Spleen (tissue), 11 donors: ENCODE measurements at regions not wholly inside any gene's neighbourhood (a gene's known extent, or its start where the extent isn't known, plus 50 kb on each side); places are given as distances from the start of the nearest gene placed in this dataset.
"Not testable (repeated sequence)": the region's sequence is repeated elsewhere in the genome, so short reads cannot be mapped to it uniquely, and the experiment has no call there.

Experiments used
- DNase-seq: peaks from one replicate; pipeline ENCODE4 v3.0.0-alpha.2; 2020
- H3K27ac ChIP-seq, 8 donors: fragments of 200-600 bp; sonication (generic) in 7 of 8; 1 replicate in 4 of 8; 2 replicates in 4 of 8; pipeline versions ENCODE4 v1.5.0 to v1.8.0; 2016 to 2021; ENCODE audit warnings: inconsistent platforms in 4 of 8, mild to moderate bottlenecking in 4 of 8, moderate library complexity in 1 of 8
- H3K27me3 ChIP-seq, 7 donors: fragments of 200-600 bp; sonication (generic) in 6 of 7; replicated peaks in 1 of 7; 1 replicate in 4 of 7; 2 replicates in 3 of 7; pipeline versions ENCODE4 v1.5.0 to v1.8.0; 2016 to 2021; ENCODE audit warnings: inconsistent platforms in 3 of 7, mild to moderate bottlenecking in 1 of 7
- H3K36me3 ChIP-seq, 6 donors: fragments of 200-600 bp; sonication (generic) in 5 of 6; 1 replicate in 4 of 6; 2 replicates in 2 of 6; pipeline versions ENCODE4 v1.5.0 to v1.8.0; 2016 to 2021; ENCODE audit warnings: inconsistent platforms in 2 of 6
- H3K4me1 ChIP-seq, 6 donors: fragments of 200-600 bp; sonication (generic) in 5 of 6; 1 replicate in 3 of 6; 2 replicates in 3 of 6; pipeline versions ENCODE4 v1.5.0 to v1.8.0; 2016 to 2021; ENCODE audit warnings: inconsistent platforms in 3 of 6
- H3K4me3 ChIP-seq, 8 donors: fragments of 200-600 bp; sonication (generic) in 7 of 8; 1 replicate in 4 of 8; 2 replicates in 4 of 8; pipeline versions ENCODE4 v1.5.0 to v1.8.0; 2016 to 2021; ENCODE audit warnings: inconsistent platforms in 4 of 8, mild to moderate bottlenecking in 4 of 8, moderate library complexity in 2 of 8
- H3K9me3 ChIP-seq, 8 donors: fragments of 200-600 bp; sonication (generic) in 7 of 8; 1 replicate in 4 of 8; 2 replicates in 4 of 8; pipeline versions ENCODE4 v1.5.0 to v1.8.0; 2016 to 2021; ENCODE audit warnings: inconsistent platforms in 4 of 8
- CTCF ChIP-seq, 11 experiments: fragments of 200-600 bp in 7 of 11; fragments of 450-650 bp in 4 of 11; sonication (generic) in 4 of 11; IDR thresholded peaks in 8 of 11; conservative IDR thresholded peaks in 3 of 11; 1 replicate in 7 of 11; 2 replicates in 4 of 11; pipeline versions ENCODE4 v1.4.0 to v1.8.0; 2016 to 2021; ENCODE audit warnings: antibody characterized with exemption in 11 of 11, inconsistent platforms in 4 of 11, mild to moderate bottlenecking in 1 of 11
- POLR2A ChIP-seq, 3 donors: fragments of 450-650 bp; IDR thresholded peaks; one replicate each; pipeline ENCODE4 v1.5.1; 2017; ENCODE audit warnings: antibody characterized with exemption in 3 of 3, mild to moderate bottlenecking in 1 of 3
- POLR2AphosphoS5 ChIP-seq, 3 donors: sonication (generic); formaldehyde crosslinking; IDR thresholded peaks; one replicate each; pipeline ENCODE4 v1.5.1; 2017; ENCODE audit warnings: antibody characterized with exemption in 3 of 3
- WGBS, 5 donors: extraction: QIAGEN DNeasy Blood & Tissue Kit in 3 of 5; methylation state at CpG; one replicate each; pipeline versions ENCODE4 v1.1.5 to v1.1.7; 2013 to 2018; 5-methylcytosine and 5-hydroxymethylcytosine counted together
- intact Hi-C: fragments of 100-400 bp; cut with DNase I; formaldehyde crosslinking; loops from one replicate; pipeline ENCODE4 v1.15.0; 2023; ENCODE audit warnings: low total_unique reads
- donor health status: healthy with polysubstance abuse.
- donor health status: DM: no; HTN: no; CAD: no; lungs with moderate emphysema.
- donor health status: DM: no; HTN: no; CAD: no.
- donor health status: Bipolar disorder and iron deficiency.
- donor health status: healthy.
- donor health status: DM: no; HTN: no; CAD: no.
- donor health status: DM: yes; HTN: yes; CAD: no.

GRCh38 chr10:8312079-8312478 lies 257.6 kb downstream of the GATA3 start:
- H3K36me3 ChIP-seq = no peaks in the 10 kb centered on the region
- H3K27me3 ChIP-seq = peaks cover 0 to 3% (median 0%) of the 10 kb centered on the region in 7 donors
- H3K27ac ChIP-seq = no peak overlapping the region
- 63 to 80% (median 73%) methylated on average over 3 of the region's 3 CpGs for WGBS, 5 donors
- H3K4me3 ChIP-seq = no peak overlapping the region
- TF ChIP-seq POLR2A (IDR thresholded peaks at IDR 0.05) = no peak
- TF ChIP-seq CTCF (IDR thresholded peaks at IDR 0.05 in 8 of 11, conservative IDR thresholded peaks at IDR 0.05 in 3 of 11) = no peak
- no peak for TF ChIP-seq POLR2AphosphoS5 (IDR thresholded peaks at IDR 0.05)
- no peaks in the 10 kb centered on the region for H3K4me1 ChIP-seq
- DNase-seq = no peak
- H3K9me3 ChIP-seq = no peaks in the 10 kb centered on the region
- intact Hi-C loops = no loop called here

- H3K9me3 ChIP-seq = no peaks in the 10 kb centered on the region
- intact Hi-C loops = no loop called here
- no peaks in the 10 kb centered on the region for H3K4me1 ChIP-seq
- 82 to 91% (median 86%) methylated on average over 9 of the region's 9 CpGs for WGBS, 5 donors
- H3K4me3 ChIP-seq = no peak overlapping the region
- no peaks in the 10 kb centered on the region for H3K36me3 ChIP-seq
- H3K27me3 ChIP-seq = peaks cover 0 to 3% (median 0%) of the 10 kb centered on the region in 7 donors
- no peak for DNase-seq
- no peak overlapping the region for H3K27ac ChIP-seq
- TF ChIP-seq POLR2AphosphoS5 (IDR thresholded peaks at IDR 0.05) (no peak), POLR2A (IDR thresholded peaks at IDR 0.05) (no peak), CTCF (IDR thresholded peaks at IDR 0.05 in 8 of 11, conservative IDR thresholded peaks at IDR 0.05 in 3 of 11) (no peak)
Measured at GRCh38 chr10:8312781-8313180, 258.3 kb downstream of the GATA3 start.

- DNase-seq = no peak
- WGBS, 5 donors = 85 to 94% (median 88%) methylated on average over 5 of the region's 5 CpGs
- no peak for TF ChIP-seq POLR2AphosphoS5 (IDR thresholded peaks at IDR 0.05)
- TF ChIP-seq POLR2A (IDR thresholded peaks at IDR 0.05) = no peak
- TF ChIP-seq CTCF (IDR thresholded peaks at IDR 0.05 in 8 of 11, conservative IDR thresholded peaks at IDR 0.05 in 3 of 11) = no peak
- Histone ChIP-seq H3K27ac (no peak overlapping the region), H3K9me3 (no peaks in the 10 kb centered on the region), H3K36me3 (no peaks in the 10 kb centered on the region), H3K4me1 (no peaks in the 10 kb centered on the region), H3K27me3 (peaks cover 0 to 3% (median 0%) of the 10 kb centered on the region in 7 donors), H3K4me3 (no peak overlapping the region)
- intact Hi-C loops = no loop called here
Measured at GRCh38 chr10:8314486-8314885, 260.0 kb downstream of the GATA3 start.

DNA sequence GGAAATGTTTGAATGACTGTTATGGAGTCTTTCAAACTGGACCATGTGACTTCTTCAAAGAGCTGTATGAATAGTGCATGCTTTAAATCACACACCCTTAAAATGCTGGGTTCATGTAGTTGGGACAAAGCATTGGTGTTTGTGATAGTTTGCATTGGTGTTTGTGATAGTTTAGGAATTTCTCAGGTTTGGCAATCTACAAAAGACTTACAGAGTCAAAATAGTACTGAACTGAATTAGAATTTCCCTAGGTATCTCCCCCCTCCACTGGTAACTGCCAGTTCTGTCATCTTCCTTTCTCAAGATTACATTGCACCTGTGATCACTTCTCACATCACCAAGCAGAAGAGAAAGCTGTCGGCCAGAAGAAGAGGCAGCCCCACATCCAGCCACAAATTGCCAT lies 261.1 kb downstream of the GATA3 start:
- intact Hi-C loops = no loop called here
- Histone ChIP-seq H3K4me3 (no peak overlapping the region), H3K9me3 (no peaks in the 10 kb centered on the region), H3K4me1 (no peaks in the 10 kb centered on the region), H3K27ac (no peak overlapping the region), H3K27me3 (peaks cover 0 to 10% (median 0%) of the 10 kb centered on the region in 7 donors), H3K36me3 (no peaks in the 10 kb centered on the region)
- no peak for DNase-seq
- 60 to 81% (median 63%) methylated on average over 1 of the region's 1 CpG for WGBS, 5 donors
- TF ChIP-seq POLR2AphosphoS5 (IDR thresholded peaks at IDR 0.05) = no peak
- TF ChIP-seq POLR2A (IDR thresholded peaks at IDR 0.05) = no peak

DNA sequence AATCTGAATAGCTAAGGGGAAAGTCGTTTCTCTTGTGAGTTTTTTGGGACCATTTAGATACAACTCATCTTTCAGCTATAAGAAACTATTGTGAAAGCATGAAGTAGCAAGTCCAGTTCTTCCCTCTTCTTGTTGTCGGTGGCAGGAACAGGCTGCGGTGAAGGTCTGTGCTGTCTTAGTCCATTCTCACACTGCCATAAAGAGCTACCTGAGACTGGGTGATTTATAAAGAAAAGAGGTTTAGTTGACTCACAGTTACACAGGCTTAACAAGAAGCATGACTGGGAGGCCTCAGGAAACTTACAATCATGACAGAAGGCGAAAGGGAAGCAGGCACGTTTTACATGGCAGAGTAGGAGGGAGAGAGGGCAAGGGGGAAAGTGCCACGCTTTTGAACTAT lies 261.8 kb downstream of the GATA3 start:
- no peak for DNase-seq
- intact Hi-C loops = no loop called here
- peaks cover 0 to 10% (median 0%) of the 10 kb centered on the region in 7 donors for H3K27me3 ChIP-seq
- WGBS, 5 donors = 75 to 89% (median 80%) methylated on average over 6 of the region's 6 CpGs
- no peak overlapping the region for H3K27ac ChIP-seq
- H3K9me3 ChIP-seq = no peaks in the 10 kb centered on the region
- no peaks in the 10 kb centered on the region for H3K36me3 ChIP-seq
- no peak overlapping the region for H3K4me3 ChIP-seq
- no peaks in the 10 kb centered on the region for H3K4me1 ChIP-seq
- TF ChIP-seq CTCF (IDR thresholded peaks at IDR 0.05 in 8 of 11, conservative IDR thresholded peaks at IDR 0.05 in 3 of 11) (no peak), POLR2AphosphoS5 (IDR thresholded peaks at IDR 0.05) (no peak), POLR2A (IDR thresholded peaks at IDR 0.05) (no peak)

DNA sequence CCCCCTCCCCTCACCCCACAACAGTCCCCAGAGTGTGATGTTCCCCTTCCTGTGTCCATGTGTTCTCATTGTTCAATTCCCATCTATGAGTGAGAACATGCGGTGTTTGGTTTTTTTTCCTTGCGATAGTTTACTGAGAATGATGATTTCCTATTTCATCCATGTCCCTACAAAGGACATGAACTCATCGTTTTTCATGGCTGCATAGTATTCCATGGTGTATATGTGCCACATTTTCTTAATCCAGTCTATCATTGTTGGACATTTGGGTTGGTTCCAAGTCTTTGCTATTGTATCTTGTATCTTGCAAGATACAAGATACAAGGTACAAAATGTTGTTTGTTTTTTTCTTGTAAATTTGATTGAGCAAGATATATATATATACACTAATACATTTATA lies 263.9 kb downstream of the GATA3 start:
- 65 to 92% (median 84%) methylated on average over 2 to 3 of the region's 3 CpGs for WGBS, 5 donors
- peaks cover 0 to 12% (median 0%) of the 10 kb centered on the region in 7 donors for H3K27me3 ChIP-seq
- H3K27ac ChIP-seq, H3K36me3 ChIP-seq, H3K4me1 ChIP-seq, intact Hi-C loops, H3K4me3 ChIP-seq, DNase-seq, H3K9me3 ChIP-seq: not testable (repeated sequence)
